Epithelial cell of esophagus (primary cell): ENCODE measurements at regions not wholly inside any gene's neighbourhood (a gene's known extent, or its start where the extent isn't known, plus 50 kb on each side); places are given as distances from the start of the nearest gene placed in this dataset.

Experiments used
- DNase-seq: peaks from one replicate; pipeline ENCODE4 v3.0.0; 2010; ENCODE audit warnings: low read depth
- H3K4me3 ChIP-seq: 2 replicates; pipeline ENCODE4 v1.5.1; 2011; ENCODE audit warnings: mild to moderate bottlenecking, low read length, control low read depth
- TF ChIP-seq, protein P1 (sequence below): IDR thresholded peaks from 2 replicates; pipeline ENCODE4 v1.5.1; 2011; ENCODE audit warnings: low read depth, mild to moderate bottlenecking, low read length, control low read depth, inconsistent platforms; ENCODE audit not compliant: insufficient read depth; ENCODE audit errors: missing control alignments

DNA sequence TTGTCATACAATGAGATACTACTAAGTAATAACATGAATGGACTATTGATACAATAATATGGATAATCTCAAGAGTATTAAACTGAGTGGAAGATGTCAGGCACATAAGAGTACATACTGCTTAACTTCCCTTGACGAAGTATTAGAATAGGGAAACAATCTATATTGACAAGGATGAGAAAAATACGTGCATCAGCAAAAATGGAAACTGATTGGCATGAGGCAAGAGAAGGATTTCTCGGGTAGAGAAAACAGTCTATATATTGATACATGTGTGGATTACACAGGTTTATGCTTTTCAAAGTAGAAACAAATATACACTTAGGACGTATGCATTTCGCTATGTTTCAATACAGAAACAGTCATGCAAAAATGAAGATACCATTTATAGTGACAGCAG is 57.4 kb downstream of the PRR20E start:
- DNase-seq: no peak
- H3K4me3 ChIP-seq: no peak overlapping the region
- TF ChIP-seq, protein P1, sequence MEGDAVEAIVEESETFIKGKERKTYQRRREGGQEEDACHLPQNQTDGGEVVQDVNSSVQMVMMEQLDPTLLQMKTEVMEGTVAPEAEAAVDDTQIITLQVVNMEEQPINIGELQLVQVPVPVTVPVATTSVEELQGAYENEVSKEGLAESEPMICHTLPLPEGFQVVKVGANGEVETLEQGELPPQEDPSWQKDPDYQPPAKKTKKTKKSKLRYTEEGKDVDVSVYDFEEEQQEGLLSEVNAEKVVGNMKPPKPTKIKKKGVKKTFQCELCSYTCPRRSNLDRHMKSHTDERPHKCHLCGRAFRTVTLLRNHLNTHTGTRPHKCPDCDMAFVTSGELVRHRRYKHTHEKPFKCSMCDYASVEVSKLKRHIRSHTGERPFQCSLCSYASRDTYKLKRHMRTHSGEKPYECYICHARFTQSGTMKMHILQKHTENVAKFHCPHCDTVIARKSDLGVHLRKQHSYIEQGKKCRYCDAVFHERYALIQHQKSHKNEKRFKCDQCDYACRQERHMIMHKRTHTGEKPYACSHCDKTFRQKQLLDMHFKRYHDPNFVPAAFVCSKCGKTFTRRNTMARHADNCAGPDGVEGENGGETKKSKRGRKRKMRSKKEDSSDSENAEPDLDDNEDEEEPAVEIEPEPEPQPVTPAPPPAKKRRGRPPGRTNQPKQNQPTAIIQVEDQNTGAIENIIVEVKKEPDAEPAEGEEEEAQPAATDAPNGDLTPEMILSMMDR: no peak

DNA sequence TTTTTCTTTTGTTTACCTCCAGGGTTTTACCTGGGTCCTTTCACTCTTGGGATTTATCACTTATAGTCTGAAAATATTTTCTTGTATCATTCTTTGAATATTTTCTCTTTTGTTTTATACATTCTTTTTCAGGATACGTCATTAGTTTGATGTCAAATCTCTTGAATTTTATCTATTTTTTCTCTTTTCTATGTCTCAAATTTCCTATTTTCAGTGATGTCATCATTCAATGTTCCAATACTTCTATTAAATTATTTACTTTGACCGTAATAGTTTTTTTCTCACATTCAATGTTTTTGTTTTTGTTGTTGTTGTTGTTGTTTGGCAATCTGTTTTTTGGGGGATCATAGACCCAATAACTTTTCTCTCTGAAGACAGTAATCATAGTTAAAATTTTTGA is 83.5 kb downstream of the PRR20E start:
- TF ChIP-seq, protein P1: no peak
- no peak overlapping the region for H3K4me3 ChIP-seq
- no peak for DNase-seq

DNA sequence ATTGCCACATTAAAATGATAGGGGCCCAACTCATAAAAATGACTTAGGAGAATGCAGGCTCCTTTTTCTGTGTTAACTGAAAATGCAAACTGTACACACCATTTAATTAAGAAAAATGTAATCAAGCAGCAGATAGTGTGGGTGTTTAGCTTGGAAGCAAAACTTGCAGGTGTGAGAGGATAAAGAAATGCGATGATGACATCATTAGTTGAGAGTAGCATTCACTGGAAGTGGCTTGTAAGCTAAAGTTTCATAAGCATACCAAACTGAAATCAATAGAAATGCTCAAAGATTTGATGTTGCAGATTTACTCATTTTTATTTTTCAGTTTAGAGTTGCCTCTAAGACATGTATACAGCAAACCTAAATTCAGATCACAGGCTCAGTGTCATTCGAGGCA is 86.6 kb downstream of the PRR20E start:
- TF ChIP-seq, protein P1: no peak
- no peak for DNase-seq
- H3K4me3 ChIP-seq: no peak overlapping the region

DNA sequence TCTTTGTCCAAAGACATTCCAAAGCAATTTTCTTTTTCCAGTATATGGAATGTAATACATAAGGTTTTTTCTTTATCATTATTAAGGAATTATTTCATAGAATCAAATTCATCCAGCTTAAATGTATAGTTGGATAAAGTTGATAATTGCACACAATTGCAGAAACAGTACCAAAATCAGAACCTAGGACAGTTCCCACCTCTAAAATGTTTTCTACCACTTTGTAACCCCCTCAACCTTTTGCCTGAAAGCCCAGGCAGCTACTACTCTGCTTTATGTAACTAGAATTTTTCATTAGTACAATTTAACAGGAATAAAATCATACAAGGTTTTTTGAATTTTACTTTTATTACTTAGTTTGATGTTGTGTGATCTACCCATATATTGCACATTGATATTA is 98.0 kb downstream of the PRR20E start:
- TF ChIP-seq, protein P1: no peak
- no peak for DNase-seq
- H3K4me3 ChIP-seq: no peak overlapping the region

DNA sequence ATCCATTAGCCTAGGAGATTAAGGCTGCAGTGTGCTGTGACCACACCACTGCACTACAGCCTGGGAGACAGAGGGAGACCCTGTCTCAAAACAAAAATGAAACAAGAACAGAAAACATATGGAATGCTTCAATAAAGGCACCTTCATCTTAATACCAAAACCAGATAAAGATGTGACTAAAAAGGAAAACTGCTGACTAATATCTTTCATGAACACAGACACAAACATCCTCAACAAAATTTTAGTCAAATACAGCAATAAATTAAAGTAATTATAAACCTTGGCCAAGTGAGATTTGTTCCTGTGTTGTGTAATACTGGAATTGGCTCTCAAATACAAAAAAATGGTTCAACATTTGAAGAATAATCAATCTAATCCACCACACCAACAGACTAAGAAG is 103.5 kb downstream of the PRR20E start:
- no peak overlapping the region for H3K4me3 ChIP-seq
- TF ChIP-seq, protein P1: no peak
- no peak for DNase-seq

DNA sequence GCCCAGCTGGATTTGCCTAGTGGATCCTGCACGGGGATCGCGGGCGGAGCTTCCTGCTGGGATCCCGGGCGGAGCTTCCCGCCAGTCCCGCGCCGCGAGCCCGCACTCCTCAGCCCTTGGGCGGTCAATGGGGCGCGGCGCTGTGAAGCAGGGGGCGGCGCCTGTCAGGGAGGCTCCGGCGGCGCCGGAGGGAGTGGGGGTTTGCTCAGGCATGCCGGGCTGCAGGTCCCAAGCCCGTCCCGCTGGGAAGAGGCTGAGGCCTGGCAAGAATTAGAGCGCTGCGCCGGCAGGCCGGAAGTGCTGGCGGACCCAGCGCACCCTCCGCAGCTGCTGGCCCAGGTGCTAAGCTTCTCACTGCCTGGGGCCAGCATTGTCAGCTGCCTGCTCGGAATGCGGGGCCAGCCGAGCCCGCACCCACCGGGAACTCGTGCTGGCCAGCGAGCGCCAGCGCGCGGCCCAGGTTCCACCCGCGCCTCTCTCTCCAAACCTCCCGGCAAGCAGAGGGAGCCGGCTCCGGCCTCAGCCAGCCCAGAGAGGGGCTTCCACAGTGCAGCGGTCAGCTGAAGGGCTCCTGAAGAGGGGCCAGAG is 119.6 kb downstream of the PRR20E start:
- DNase-seq: no peak
- TF ChIP-seq, protein P1: no peak
- H3K4me3 ChIP-seq: no peak overlapping the region

DNA sequence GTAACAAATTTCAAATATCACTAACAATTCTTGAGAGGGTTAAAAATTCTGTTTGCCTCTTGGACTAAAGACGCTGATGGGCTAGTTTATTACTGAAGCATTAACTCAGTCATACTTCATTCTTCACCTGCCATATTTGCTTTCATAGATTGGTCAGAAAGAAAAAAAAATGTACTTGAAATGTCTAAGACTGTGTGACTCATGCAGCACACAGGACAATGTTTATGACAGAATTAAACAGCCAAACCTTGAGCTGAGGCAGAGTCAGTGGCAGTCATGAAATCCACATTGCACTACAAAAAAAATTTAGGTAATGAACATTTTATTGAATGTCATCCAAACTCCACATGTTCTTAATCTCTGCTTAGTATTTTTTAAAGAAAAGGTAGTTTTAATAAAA is 135.6 kb downstream of the PRR20E start:
- no peak overlapping the region for H3K4me3 ChIP-seq
- no peak for DNase-seq
- TF ChIP-seq, protein P1: no peak
